ENCODE measurements at regions not wholly inside any gene's neighbourhood (a gene's known extent, or its start where the extent isn't known, plus 50 kb on each side); places are given as distances from the start of the nearest gene placed in this dataset.

- TF ChIP-seq MAX (IDR thresholded peaks at IDR 0.05; ENCODE audit: low read depth) (no peak), TAF1 (IDR thresholded peaks at IDR 0.05; ENCODE audit: borderline replicate concordance, low read depth, low read length) (no peak), RFX5 (IDR thresholded peaks at IDR 0.05; ENCODE audit: low read length) (no peak), REST (IDR thresholded peaks at IDR 0.05; ENCODE audit: low read depth, low read length) (no peak), CTCF (IDR thresholded peaks at IDR 0.05) (no peak), NFIC (IDR thresholded peaks at IDR 0.05; ENCODE audit: borderline replicate concordance) (no peak), TEAD4 (IDR thresholded peaks at IDR 0.05; ENCODE audit: borderline replicate concordance, insufficient read depth) (no peak)
These were observed 59.2 kb upstream of the JAZF1 start for GRCh38 chr7:28239823-28240204.

Data from SK-N-SH (cell line).